Neural cell (in vitro differentiated cells): ENCODE measurements at regions not wholly inside any gene's neighbourhood (a gene's known extent, or its start where the extent isn't known, plus 50 kb on each side); places are given as distances from the start of the nearest gene placed in this dataset.

Experiments used
- CTCF ChIP-seq: fragments of 450-650 bp; IDR thresholded peaks from 2 replicates; pipeline ENCODE4 v1.5.1; 2014; ENCODE audit warnings: antibody characterized with exemption, mild to moderate bottlenecking, moderate library complexity; ENCODE audit not compliant: poor library complexity, severe bottlenecking
- EP300 ChIP-seq: fragments of 450-650 bp; conservative IDR thresholded peaks from 2 replicates; pipeline ENCODE4 v1.6.1; 2014; ENCODE audit warnings: antibody characterized with exemption, mild to moderate bottlenecking, moderate library complexity; ENCODE audit not compliant: poor library complexity, severe bottlenecking
- EZH2 ChIP-seq: fragments of 200-600, 300-800 bp; shearing (Covaris generic), sonication (generic); IDR thresholded peaks from 2 replicates; pipeline ENCODE4 v1.6.1; 2014; ENCODE audit warnings: antibody characterized with exemption, low read length, borderline replicate concordance, mild to moderate bottlenecking; ENCODE audit not compliant: insufficient read depth, poor library complexity, severe bottlenecking
- MXI1 ChIP-seq: fragments of 450-650 bp; conservative IDR thresholded peaks from 2 replicates; pipeline ENCODE4 v1.6.1; 2014; ENCODE audit warnings: antibody characterized with exemption, mild to moderate bottlenecking; ENCODE audit not compliant: poor library complexity, severe bottlenecking
- POLR2AphosphoS5 ChIP-seq: IDR thresholded peaks from 2 replicates; pipeline ENCODE4 v1.6.1; 2012
- RAD21 ChIP-seq: fragments of 450-650 bp; conservative IDR thresholded peaks from 2 replicates; pipeline ENCODE4 v1.6.1; 2014; ENCODE audit warnings: antibody characterized with exemption, mild to moderate bottlenecking, moderate library complexity

GRCh38 chr12:116333402-116333801 lies 55.9 kb upstream of the MED13L start:
- no peak for TF ChIP-seq CTCF
- no peak for TF ChIP-seq RAD21
- TF ChIP-seq EZH2, result no peak
- TF ChIP-seq POLR2AphosphoS5, result no peak
- no peak for TF ChIP-seq EP300
- TF ChIP-seq MXI1, result no peak
